Colonic mucosa (tissue), 4 donors: ENCODE measurements at regions not wholly inside any gene's neighbourhood (a gene's known extent, or its start where the extent isn't known, plus 50 kb on each side); places are given as distances from the start of the nearest gene placed in this dataset.

Experiments used
- DNase-seq: peaks from one replicate; pipeline ENCODE4 v3.0.0-alpha.2; 2020
- H3K27ac ChIP-seq: fragments of 200-600 bp; one replicate; pipeline ENCODE4 v1.8.0; 2021
- H3K27me3 ChIP-seq: fragments of 200-600 bp; one replicate; pipeline ENCODE4 v1.8.0; 2021
- H3K36me3 ChIP-seq: fragments of 200-600 bp; one replicate; pipeline ENCODE4 v1.8.0; 2021
- H3K4me1 ChIP-seq: fragments of 200-600 bp; one replicate; pipeline ENCODE4 v1.8.0; 2021; ENCODE audit warnings: mild to moderate bottlenecking
- H3K4me3 ChIP-seq: fragments of 200-600 bp; one replicate; pipeline ENCODE4 v1.8.0; 2021
- H3K9ac ChIP-seq, 2 donors: one replicate each; pipeline ENCODE4 v1.7.0; 2013; ENCODE audit warnings: control low read depth in 2 of 2, low read depth in 2 of 2, low read length in 2 of 2
- H3K9me3 ChIP-seq: fragments of 200-600 bp; one replicate; pipeline ENCODE4 v1.8.0; 2021
- CTCF ChIP-seq: fragments of 200-600 bp; IDR thresholded peaks from one replicate; pipeline ENCODE4 v1.8.0; 2022; ENCODE audit warnings: antibody characterized with exemption, mild to moderate bottlenecking
- intact Hi-C: fragments of 100-400 bp; cut with DNase I; formaldehyde crosslinking; loops from one replicate; pipeline ENCODE4 v1.14.1; 2022
- donor health status: healthy.
- donor health status: DM: no; HTN: no; CAD: no.
- donor health status: DM: no; HTN: no; CAD: no.

GRCh38 chr2:13616059-13616458 lies 899.3 kb downstream of the TRIB2 start:
- no peak overlapping the region for H3K27ac ChIP-seq
- intact Hi-C loops: no loop called here
- no peaks in the 10 kb centered on the region for H3K4me1 ChIP-seq
- H3K36me3 ChIP-seq: no peaks in the 10 kb centered on the region
- no peaks in the 10 kb centered on the region for H3K9me3 ChIP-seq
- H3K9ac ChIP-seq: no peak overlapping the region
- DNase-seq: no peak
- no peak for TF ChIP-seq CTCF
- H3K4me3 ChIP-seq: no peak overlapping the region
- no peaks in the 10 kb centered on the region for H3K27me3 ChIP-seq

- H3K4me3 ChIP-seq: no peak overlapping the region
- no peaks in the 10 kb centered on the region for H3K4me1 ChIP-seq
- intact Hi-C loops: no loop called here
- no peak for DNase-seq
- TF ChIP-seq CTCF: no peak
- no peaks in the 10 kb centered on the region for H3K36me3 ChIP-seq
- H3K9ac ChIP-seq: no peak overlapping the region
- H3K27me3 ChIP-seq: no peaks in the 10 kb centered on the region
- no peak overlapping the region for H3K27ac ChIP-seq
- H3K9me3 ChIP-seq: no peaks in the 10 kb centered on the region
Measured at GRCh38 chr2:13616616-13617015, 899.9 kb downstream of the TRIB2 start.

- Histone ChIP-seq H3K9me3 (no peaks in the 10 kb centered on the region), H3K27ac (no peak overlapping the region), H3K36me3 (no peaks in the 10 kb centered on the region), H3K4me1 (no peaks in the 10 kb centered on the region), H3K9ac (no peak overlapping the region), H3K4me3 (no peak overlapping the region), H3K27me3 (no peaks in the 10 kb centered on the region)
- intact Hi-C loops: no loop called here
- TF ChIP-seq CTCF: no peak
- no peak for DNase-seq
Measured at GRCh38 chr2:13628122-13628521, 911.4 kb downstream of the TRIB2 start.

GRCh38 chr2:13638181-13638580 lies 921.4 kb downstream of the TRIB2 start:
- intact Hi-C loops: no loop called here
- no peak overlapping the region for H3K27ac ChIP-seq
- H3K36me3 ChIP-seq: no peaks in the 10 kb centered on the region
- no peak for TF ChIP-seq CTCF
- H3K9me3 ChIP-seq: no peaks in the 10 kb centered on the region
- DNase-seq: no peak
- H3K4me1 ChIP-seq: no peaks in the 10 kb centered on the region
- no peak overlapping the region for H3K9ac ChIP-seq
- no peak overlapping the region for H3K4me3 ChIP-seq
- no peaks in the 10 kb centered on the region for H3K27me3 ChIP-seq

- intact Hi-C loops: no loop called here
- no peaks in the 10 kb centered on the region for H3K9me3 ChIP-seq
- H3K4me1 ChIP-seq: no peaks in the 10 kb centered on the region
- no peak for TF ChIP-seq CTCF
- no peak overlapping the region for H3K27ac ChIP-seq
- H3K27me3 ChIP-seq: no peaks in the 10 kb centered on the region
- no peak overlapping the region for H3K9ac ChIP-seq
- H3K36me3 ChIP-seq: no peaks in the 10 kb centered on the region
- DNase-seq: no peak
- H3K4me3 ChIP-seq: no peak overlapping the region
Measured at GRCh38 chr2:13649918-13650317, 933.2 kb downstream of the TRIB2 start.
